ENCODE measurements at regions not wholly inside any gene's neighbourhood (a gene's known extent, or its start where the extent isn't known, plus 50 kb on each side); places are given as distances from the start of the nearest gene placed in this dataset.

- in situ Hi-C loops (cut with HindIII; ENCODE audit: low sequenced_read_pairs), result no loop called here
- H3K4me3 ChIP-seq (ENCODE audit: low read depth, low read length), result no peak overlapping the region
These were observed 502.4 kb upstream of the TNP1 start for GRCh38 chr2:217362286-217362685.

GRCh38 chr2:217361483-217361880, 501.6 kb upstream of the TNP1 start:
- H3K4me3 ChIP-seq (ENCODE audit: low read depth, low read length), result no peak overlapping the region
- in situ Hi-C loops (cut with HindIII; ENCODE audit: low sequenced_read_pairs), result no loop called here
- TF ChIP-seq CTCF (IDR thresholded peaks at IDR 0.05; ENCODE audit: low read depth, low read length), result no peak
- no peak for DNase-seq (ENCODE audit: low read depth, low spot score)

More at GRCh38 chr2:217362286-217362685, 502.4 kb upstream of the TNP1 start:
- TF ChIP-seq CTCF (IDR thresholded peaks at IDR 0.05; ENCODE audit: low read depth, low read length), result no peak
- DNase-seq (ENCODE audit: low read depth, low spot score), result no peak

- no peak for TF ChIP-seq CTCF (IDR thresholded peaks at IDR 0.05; ENCODE audit: low read depth, low read length)
- H3K4me3 ChIP-seq (ENCODE audit: low read depth, low read length), result no peak overlapping the region
- in situ Hi-C loops (cut with HindIII; ENCODE audit: low sequenced_read_pairs), result no loop called here
- peak; percentile 64 for DNase-seq (ENCODE audit: low read depth, low spot score)
These were observed 501.1 kb upstream of the TNP1 start for GRCh38 chr2:217360781-217361482.

- TF ChIP-seq CTCF (IDR thresholded peaks at IDR 0.05; ENCODE audit: low read depth, low read length), result no peak
- no peak overlapping the region for H3K4me3 ChIP-seq (ENCODE audit: low read depth, low read length)
- in situ Hi-C loops (cut with HindIII; ENCODE audit: low sequenced_read_pairs), result no loop called here
- DNase-seq (ENCODE audit: low read depth, low spot score), result no peak
These were observed 500.2 kb upstream of the TNP1 start for GRCh38 chr2:217360111-217360510.

GRCh38 chr2:217357886-217358620, 498.2 kb upstream of the TNP1 start:
- TF ChIP-seq CTCF (IDR thresholded peaks at IDR 0.05; ENCODE audit: low read depth, low read length), result no peak
- no peak for DNase-seq (ENCODE audit: low read depth, low spot score)
- no peak overlapping the region for H3K4me3 ChIP-seq (ENCODE audit: low read depth, low read length)
- in situ Hi-C loops (cut with HindIII; ENCODE audit: low sequenced_read_pairs), result no loop called here

- H3K4me3 ChIP-seq (ENCODE audit: low read depth, low read length), result no peak overlapping the region
- in situ Hi-C loops (cut with HindIII; ENCODE audit: low sequenced_read_pairs), result no loop called here
- DNase-seq (ENCODE audit: low read depth, low spot score), result no peak
- TF ChIP-seq CTCF (IDR thresholded peaks at IDR 0.05; ENCODE audit: low read depth, low read length), result no peak
These were observed 496.9 kb upstream of the TNP1 start for GRCh38 chr2:217356781-217357180.

Data from astrocyte of the spinal cord (primary cell).